HuH-7 (cell line): ENCODE measurements at regions not wholly inside any gene's neighbourhood (a gene's known extent, or its start where the extent isn't known, plus 50 kb on each side); places are given as distances from the start of the nearest gene placed in this dataset.

Experiments
- DNase-seq: peaks from one replicate; pipeline ENCODE4 v3.0.0; 2011; ENCODE audit warnings: low spot score

DNA sequence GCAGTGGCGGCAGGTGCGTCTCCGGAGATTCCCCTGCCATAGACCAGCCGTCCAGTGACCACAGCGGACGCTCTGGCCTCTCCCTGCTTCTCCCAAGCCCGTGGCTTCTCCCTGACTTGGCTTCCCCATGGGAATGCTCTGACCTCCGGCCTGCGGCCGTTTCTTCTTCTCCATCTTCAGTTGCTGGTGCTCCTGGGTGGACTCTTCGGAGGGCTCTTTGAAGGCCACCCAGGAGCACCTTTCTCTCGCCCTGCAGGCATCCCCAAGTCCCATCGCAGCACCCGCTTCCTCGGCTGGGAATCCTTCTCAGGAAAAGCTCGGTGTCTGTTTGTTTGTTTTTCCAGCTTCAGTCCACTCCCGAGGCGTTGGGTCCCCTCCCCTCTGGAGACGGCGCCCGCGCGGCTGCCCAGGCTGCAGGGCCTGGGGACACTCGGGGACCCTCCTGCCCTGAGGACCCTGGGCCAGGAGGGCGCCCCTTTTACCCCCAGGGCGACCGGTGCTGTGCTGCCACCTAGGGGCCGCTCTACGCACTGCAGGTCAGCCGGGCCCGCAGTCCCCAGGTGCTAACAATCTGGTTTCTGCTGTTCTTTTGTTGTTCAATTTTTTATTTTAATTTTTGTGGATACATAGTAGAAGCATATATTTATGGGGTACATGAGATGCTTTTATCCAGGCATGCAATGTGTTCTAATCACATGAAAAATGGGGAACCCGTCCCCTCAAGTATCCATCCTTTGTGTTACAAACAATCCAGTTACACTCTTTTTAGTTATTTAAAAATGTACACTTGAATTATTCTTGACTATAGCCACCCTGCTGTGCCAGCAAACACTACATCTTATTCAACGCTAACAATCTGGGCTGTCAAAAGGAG lies 197.9 kb upstream of the ADAMTS16 start:
- DNase-seq = peak; percentile 37

GRCh38 chr5:4942831-4943178 lies 197.3 kb upstream of the ADAMTS16 start:
- no peak for DNase-seq

GRCh38 chr5:4945296-4945695 lies 194.8 kb upstream of the ADAMTS16 start:
- DNase-seq = no peak

DNA sequence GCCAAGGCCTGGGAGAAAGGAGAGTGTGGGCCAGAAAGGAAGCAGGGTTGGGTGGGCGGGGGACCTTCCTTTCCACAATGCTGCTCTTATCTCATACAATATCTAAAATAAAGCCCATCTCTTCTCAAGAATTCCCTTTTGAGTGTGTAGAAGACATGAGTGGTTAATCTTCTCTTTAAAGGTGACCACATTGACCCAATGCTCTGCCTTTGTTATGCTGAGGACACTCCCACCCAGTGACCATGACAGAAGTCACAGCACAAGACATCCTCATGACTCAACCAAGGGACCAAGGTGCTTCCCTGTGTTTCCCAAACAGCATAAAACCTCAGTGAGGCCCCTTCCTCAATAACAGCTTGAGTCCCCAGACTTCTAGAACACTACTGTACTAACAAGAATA lies 193.0 kb upstream of the ADAMTS16 start:
- DNase-seq = no peak

- no peak for DNase-seq
Observed at GRCh38 chr5:4947893-4948536, 192.1 kb upstream of the ADAMTS16 start.

- no peak for DNase-seq
Observed at GRCh38 chr5:4949108-4949507, 191.0 kb upstream of the ADAMTS16 start.

DNA sequence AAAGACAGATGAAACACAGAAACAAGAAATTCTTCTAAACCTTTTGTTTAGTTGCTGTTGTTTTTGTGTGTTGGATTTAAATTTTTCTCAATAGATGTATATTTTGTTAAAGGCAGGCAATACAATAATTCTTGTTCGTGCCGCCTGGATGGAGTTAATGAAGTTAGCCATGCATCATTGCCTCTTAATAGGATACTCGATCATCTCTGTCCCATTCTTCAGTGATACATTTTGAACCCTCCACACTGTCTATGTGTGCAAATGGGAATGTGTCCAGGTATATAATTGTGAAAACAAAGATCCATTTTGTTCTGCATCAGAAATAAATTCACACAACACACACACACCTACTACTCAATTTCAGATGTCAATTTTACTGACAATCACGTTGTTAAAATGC lies 186.6 kb upstream of the ADAMTS16 start:
- no peak for DNase-seq

GRCh38 chr5:4954048-4954447 lies 186.1 kb upstream of the ADAMTS16 start:
- no peak for DNase-seq

- DNase-seq = no peak
Observed at GRCh38 chr5:4963265-4963664, 176.9 kb upstream of the ADAMTS16 start.

DNA sequence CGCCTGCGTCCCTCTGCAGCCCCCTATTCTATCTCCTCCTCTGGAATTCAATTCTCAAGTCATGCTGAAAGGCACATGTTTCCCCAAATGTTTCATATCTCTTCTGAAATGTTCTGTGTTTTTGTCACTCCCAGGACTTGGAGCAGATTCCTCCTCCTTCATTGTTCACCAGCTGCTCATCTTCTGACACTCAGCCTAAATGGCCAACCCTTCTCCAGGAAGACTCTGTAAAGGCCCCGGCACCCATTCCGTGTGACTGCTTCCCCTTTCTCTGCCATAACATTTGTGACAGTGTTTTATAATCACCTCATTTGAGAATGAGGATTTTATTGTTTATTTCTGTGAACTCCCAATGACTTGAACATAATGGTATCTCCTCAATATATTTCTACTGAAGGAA lies 170.8 kb upstream of the ADAMTS16 start:
- no peak for DNase-seq

DNA sequence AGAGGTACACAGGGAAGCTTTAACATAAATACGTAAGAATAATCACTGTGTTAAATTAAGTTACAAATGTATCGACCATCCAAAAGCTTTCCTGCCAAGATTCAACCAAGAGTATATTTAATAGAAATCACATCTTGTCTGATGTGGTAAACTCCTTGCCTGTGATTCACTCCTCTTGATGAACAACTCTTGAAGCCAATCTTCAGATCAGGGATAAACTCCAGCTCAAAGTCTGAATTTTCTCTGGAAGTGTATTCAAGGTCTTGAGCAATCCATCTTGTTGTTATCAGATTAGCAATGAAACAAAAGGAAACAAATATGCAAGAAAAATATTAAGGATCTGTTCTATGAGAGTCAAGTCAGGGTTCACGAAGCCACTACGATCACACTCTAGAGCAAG lies 170.0 kb upstream of the ADAMTS16 start:
- no peak for DNase-seq

DNA sequence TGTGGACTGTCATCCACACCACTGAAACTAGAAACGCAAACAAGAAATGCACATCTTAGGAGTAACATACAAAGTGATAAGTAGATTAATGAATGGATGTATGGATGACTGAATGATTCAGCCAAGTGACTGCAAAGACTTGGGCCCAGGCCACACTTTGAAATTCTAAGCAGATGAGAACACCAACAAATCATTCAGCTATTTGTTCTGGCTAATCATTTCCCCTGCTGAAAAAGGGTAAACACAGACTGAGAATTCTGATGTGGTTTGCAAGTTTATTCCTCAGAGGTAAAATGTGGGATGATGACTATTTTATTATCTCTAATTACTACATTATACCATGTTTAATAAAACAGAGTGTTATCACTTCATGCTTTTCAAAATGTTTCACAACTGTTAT lies 163.2 kb upstream of the ADAMTS16 start:
- no peak for DNase-seq

DNA sequence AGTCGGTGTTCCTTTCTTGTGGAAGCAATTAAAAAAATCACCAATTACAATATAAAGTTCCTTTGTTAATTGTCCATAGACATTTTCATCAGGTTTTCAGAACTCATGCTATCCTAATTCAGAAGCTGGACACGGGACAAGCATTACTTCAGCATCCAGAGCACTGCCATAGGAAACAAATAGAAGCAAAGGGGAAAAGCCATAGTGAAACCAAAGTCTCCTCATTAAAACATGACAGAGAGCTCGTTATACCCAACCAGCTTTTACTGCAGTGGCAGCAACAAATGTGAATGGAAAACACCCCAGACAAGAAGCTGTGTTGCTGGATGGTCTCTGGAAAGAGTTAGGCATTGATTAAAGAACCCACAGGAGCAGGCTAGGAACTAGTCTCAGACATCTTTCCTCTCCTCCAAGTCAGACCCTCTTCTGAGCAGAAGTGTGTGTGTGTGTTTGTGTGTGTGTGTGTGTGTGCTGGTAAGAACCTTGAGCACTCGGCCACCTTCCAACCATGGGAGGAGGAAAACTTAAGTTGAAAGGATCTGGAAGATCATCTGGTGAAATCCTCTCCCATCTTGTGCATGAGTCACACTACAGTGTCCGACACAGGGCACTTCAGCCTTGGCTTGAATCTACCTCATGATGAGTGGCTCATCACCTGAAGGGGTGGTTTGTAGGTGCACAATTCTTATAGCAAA lies 162.6 kb upstream of the ADAMTS16 start:
- no peak for DNase-seq

- DNase-seq = no peak
Observed at GRCh38 chr5:4980201-4980600, 159.9 kb upstream of the ADAMTS16 start.

DNA sequence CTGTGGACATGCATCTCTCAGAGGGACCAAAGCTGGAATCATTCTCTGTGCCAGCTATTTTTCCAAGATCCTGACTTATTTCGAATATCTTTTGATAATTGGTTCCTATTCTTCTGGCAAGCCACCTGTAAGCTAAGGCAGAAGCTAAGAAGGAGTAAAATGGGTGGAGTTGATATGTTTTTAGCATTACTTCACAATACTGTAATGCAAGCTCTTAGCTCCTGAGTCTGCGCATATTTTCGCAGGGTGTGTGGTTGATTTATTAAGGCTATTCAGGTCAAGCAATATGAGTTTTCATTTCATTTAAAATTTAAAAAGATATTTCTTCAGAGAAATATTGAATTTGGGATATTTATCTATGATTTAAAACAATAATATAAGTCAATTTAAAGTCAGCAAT lies 158.5 kb upstream of the ADAMTS16 start:
- DNase-seq = no peak

GRCh38 chr5:4983701-4984100 lies 156.4 kb upstream of the ADAMTS16 start:
- DNase-seq = no peak

DNA sequence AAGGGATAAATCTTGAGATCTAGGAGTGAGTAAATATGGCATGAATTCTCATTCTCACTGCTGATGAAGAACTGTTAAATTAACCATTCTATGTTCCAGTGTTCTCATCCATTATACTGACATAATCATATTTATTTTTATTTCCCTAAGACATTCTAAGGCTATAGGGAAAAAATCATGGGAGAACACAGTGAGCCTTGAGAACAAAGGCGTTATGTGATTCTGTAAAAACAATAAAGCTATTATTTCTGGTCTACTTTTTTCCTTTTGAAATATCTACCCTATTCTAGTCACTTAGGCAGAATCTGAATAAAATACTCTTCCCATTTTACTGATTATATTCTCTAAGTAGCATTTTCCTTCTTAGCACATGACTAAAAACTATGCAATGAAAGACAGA lies 155.7 kb upstream of the ADAMTS16 start:
- no peak for DNase-seq

DNA sequence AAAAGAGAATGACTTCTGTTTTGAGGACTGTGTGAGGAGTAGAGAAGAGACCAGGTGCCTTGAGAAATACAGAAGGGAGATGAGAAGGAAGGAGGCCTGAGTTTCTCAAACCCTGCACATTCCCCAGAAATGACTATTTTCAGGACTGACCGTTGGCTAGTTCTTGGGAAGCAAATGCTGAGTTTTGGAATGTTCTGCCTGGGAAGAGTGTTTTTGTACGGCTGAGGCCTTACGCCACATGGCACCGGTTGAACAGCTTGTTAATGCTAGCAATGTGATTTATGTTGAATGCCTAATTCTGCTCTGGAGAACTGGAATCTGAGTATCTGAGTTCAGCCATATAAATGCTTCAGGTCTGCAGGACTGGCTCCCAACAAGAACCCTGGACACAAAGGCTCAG lies 152.7 kb upstream of the ADAMTS16 start:
- DNase-seq = no peak

DNA sequence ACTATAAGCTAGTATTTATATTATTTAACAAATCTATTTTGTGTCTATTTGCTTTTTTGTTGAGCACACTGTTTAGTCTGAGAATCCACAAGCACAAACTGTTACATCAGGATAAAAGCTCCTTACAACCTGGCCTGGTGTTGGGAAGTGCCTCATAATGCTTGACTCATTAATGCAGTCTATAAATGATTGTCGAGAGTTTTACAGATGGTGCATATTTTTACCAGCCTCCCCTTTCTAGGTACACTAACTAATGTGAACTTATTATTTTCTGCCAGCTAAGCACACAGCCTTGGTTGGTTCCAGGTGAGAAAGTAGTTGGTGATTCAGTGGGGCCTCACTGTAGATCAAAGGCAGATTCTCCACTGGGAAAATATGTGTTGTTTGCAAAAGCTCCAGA lies 151.0 kb upstream of the ADAMTS16 start:
- DNase-seq = no peak

DNA sequence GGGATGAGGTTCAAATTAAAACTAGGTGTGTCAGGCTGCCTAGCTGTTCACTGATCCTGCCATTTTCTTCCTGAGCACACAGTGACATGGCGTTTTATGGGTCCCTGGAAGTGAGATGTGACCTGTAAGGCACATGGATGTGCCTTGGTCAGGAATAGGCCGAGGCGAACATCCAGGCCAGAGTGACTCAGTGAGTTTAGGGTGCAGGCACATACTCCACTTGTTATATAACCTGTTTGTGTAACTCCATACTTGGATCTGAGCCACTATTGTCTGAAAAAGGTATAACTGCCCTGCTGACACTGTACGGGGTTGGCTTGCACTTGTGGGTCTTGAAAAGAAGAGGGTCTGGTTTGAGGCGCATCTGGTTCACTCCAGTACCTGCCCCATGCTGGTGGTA lies 150.1 kb upstream of the ADAMTS16 start:
- DNase-seq = no peak

DNA sequence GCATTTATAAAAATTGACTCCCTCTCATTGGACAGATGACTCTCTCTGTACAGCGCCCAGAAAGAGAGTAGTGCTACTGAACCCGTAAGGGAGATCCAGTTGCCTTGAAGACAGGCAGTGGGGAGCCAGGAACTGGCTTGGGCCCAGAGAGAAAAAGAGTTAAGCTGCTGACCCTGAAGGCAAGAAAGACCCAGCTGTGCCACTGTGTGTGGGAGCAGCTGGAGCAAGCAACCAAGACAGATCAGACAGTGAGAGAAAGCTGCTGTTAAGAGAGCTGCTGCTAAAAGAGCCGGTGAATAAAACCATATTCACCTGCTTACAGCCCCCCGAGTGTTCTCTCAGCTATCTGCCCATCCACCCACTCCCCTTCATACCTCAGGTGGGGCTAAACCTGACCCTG lies 149.7 kb upstream of the ADAMTS16 start:
- DNase-seq = no peak

DNA sequence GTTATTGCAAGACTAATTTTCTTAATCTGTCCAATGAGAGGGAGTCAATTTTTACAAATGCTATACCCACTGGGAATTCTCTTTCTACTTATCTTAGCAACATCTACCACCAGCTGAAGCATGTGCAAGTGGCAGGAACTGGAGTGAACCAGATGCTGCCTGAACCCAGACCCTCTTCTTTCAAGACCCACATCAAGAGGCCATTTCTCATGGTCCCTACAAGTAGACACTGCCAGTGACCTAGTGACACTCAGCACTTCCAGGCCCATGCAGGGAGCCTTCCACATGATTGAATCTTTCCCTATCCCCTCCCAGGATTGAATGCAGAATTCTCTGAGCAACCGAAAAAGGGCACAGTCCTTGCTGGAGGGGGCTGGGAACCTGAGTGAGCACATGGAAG lies 148.2 kb upstream of the ADAMTS16 start:
- no peak for DNase-seq

- DNase-seq = no peak
Observed at GRCh38 chr5:4995014-4995413, 145.1 kb upstream of the ADAMTS16 start.
